Neural cell (in vitro differentiated cells): ENCODE measurements at regions not wholly inside any gene's neighbourhood (a gene's known extent, or its start where the extent isn't known, plus 50 kb on each side); places are given as distances from the start of the nearest gene placed in this dataset.

Experiments
- H2AFZ ChIP-seq: fragments of 200-600, 300-800 bp; sonication (generic), shearing (Covaris generic); 2 replicates; pipeline ENCODE4 v1.6.0; 2014; ENCODE audit warnings: low read depth, mild to moderate bottlenecking, antibody characterized with exemption, low read length, moderate library complexity
- H3F3A ChIP-seq: fragments of 200-600 bp; shearing (Covaris generic); 2 replicates; pipeline ENCODE4 v1.6.1; 2016; ENCODE audit warnings: mild to moderate bottlenecking, moderate library complexity, mixed read lengths, antibody characterized with exemption, low read length; ENCODE audit not compliant: insufficient read depth, poor library complexity, severe bottlenecking
- H3K27ac ChIP-seq: fragments of 200-600, 300-800 bp; sonication (generic), shearing (Covaris generic); 2 replicates; pipeline ENCODE4 v1.5.1; 2014; ENCODE audit warnings: mild to moderate bottlenecking, low read length, moderate library complexity
- H3K27me3 ChIP-seq: fragments of 300-800, 200-600 bp; sonication (generic), shearing (Covaris generic); 2 replicates; pipeline ENCODE4 v1.6.0; 2014; ENCODE audit warnings: mild to moderate bottlenecking, low read depth, low read length, moderate library complexity; ENCODE audit not compliant: insufficient read depth
- H3K36me3 ChIP-seq: fragments of 300-800, 200-600 bp; sonication (generic), shearing (Covaris generic); 2 replicates; pipeline ENCODE4 v1.5.1; 2014; ENCODE audit warnings: mild to moderate bottlenecking, antibody characterized with exemption, low read length, moderate library complexity; ENCODE audit not compliant: insufficient read depth
- H3K4me2 ChIP-seq: fragments of 300-800, 200-600 bp; sonication (generic), shearing (Covaris generic); 2 replicates; pipeline ENCODE4 v1.6.0; 2014; ENCODE audit warnings: mild to moderate bottlenecking, low read length
- H3K4me3 ChIP-seq: fragments of 300-800, 200-600 bp; sonication (generic), shearing (Covaris generic); 2 replicates; pipeline ENCODE4 v1.5.1; 2014; ENCODE audit warnings: mild to moderate bottlenecking, low read length, moderate library complexity
- H3K79me2 ChIP-seq: fragments of 200-600 bp; shearing (Covaris generic); replicated peaks from 2 replicates; pipeline ENCODE4 v1.6.0; 2014; ENCODE audit warnings: mild to moderate bottlenecking, low read length, moderate library complexity; ENCODE audit not compliant: insufficient read depth
- H3K9ac ChIP-seq: fragments of 300-800, 200-600 bp; sonication (generic), shearing (Covaris generic); 2 replicates; pipeline ENCODE4 v1.6.1; 2016; ENCODE audit warnings: mild to moderate bottlenecking, low read length, mixed read lengths
- H3K9me2 ChIP-seq: fragments of 200-600 bp; shearing (Covaris generic); 2 replicates; pipeline ENCODE4 v1.6.1; 2016; ENCODE audit warnings: mild to moderate bottlenecking, low read length, mixed read lengths; ENCODE audit not compliant: insufficient read depth
- H3K9me3 ChIP-seq: fragments of 200-600, 300-800 bp; sonication (generic), shearing (Covaris generic); 2 replicates; pipeline ENCODE4 v1.6.1; 2016; ENCODE audit warnings: mild to moderate bottlenecking, mixed run types, low read length, moderate library complexity, mixed read lengths
- H4K20me1 ChIP-seq: fragments of 200-600 bp; shearing (Covaris generic); 2 replicates; pipeline ENCODE4 v1.6.1; 2016; ENCODE audit warnings: mild to moderate bottlenecking, mixed run types; ENCODE audit not compliant: insufficient read depth
- CTCF ChIP-seq: fragments of 450-650 bp; IDR thresholded peaks from 2 replicates; pipeline ENCODE4 v1.5.1; 2014; ENCODE audit warnings: antibody characterized with exemption, mild to moderate bottlenecking, moderate library complexity; ENCODE audit not compliant: poor library complexity, severe bottlenecking
- EP300 ChIP-seq: fragments of 450-650 bp; conservative IDR thresholded peaks from 2 replicates; pipeline ENCODE4 v1.6.1; 2014; ENCODE audit warnings: antibody characterized with exemption, mild to moderate bottlenecking, moderate library complexity; ENCODE audit not compliant: poor library complexity, severe bottlenecking
- EZH2 ChIP-seq: fragments of 200-600, 300-800 bp; shearing (Covaris generic), sonication (generic); IDR thresholded peaks from 2 replicates; pipeline ENCODE4 v1.6.1; 2014; ENCODE audit warnings: antibody characterized with exemption, low read length, borderline replicate concordance, mild to moderate bottlenecking; ENCODE audit not compliant: insufficient read depth, poor library complexity, severe bottlenecking
- MXI1 ChIP-seq: fragments of 450-650 bp; conservative IDR thresholded peaks from 2 replicates; pipeline ENCODE4 v1.6.1; 2014; ENCODE audit warnings: antibody characterized with exemption, mild to moderate bottlenecking; ENCODE audit not compliant: poor library complexity, severe bottlenecking
- POLR2AphosphoS5 ChIP-seq: IDR thresholded peaks from 2 replicates; pipeline ENCODE4 v1.6.1; 2012
- RAD21 ChIP-seq: fragments of 450-650 bp; conservative IDR thresholded peaks from 2 replicates; pipeline ENCODE4 v1.6.1; 2014; ENCODE audit warnings: antibody characterized with exemption, mild to moderate bottlenecking, moderate library complexity
- REST ChIP-seq: IDR thresholded peaks from 2 replicates; pipeline ENCODE4 v1.6.1; 2012; ENCODE audit warnings: borderline replicate concordance
- SMC3 ChIP-seq: fragments of 450-650 bp; conservative IDR thresholded peaks from 2 replicates; pipeline ENCODE4 v1.6.1; 2014; ENCODE audit warnings: antibody characterized with exemption, mild to moderate bottlenecking, moderate library complexity; ENCODE audit not compliant: poor library complexity
- TAF1 ChIP-seq: IDR thresholded peaks from 2 replicates; pipeline ENCODE4 v1.6.1; 2012; ENCODE audit warnings: low read depth

DNA sequence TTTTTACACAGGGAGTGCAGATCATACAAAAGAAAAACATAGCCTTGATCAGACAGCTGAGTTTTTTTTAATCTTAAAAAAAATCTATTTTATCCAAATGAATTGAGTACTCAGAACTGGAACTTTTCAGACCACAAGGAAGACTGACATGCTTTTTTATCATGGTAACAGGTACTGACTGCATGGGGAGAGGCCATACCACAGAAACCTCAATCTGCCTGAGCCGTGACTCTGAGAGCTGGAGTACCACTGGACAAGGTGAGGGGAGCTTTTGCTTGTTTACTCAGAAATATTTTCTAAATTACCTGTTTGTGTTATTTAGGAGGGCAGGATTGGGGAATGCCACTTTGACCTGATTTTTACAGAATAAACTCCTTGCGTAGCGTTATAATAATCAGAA lies 143.9 kb downstream of the ALX1 start:
- Histone ChIP-seq H3K4me3 (no peak overlapping the region), H3F3A (no peaks in the 10 kb centered on the region), H3K27me3 (no peaks in the 10 kb centered on the region), H3K9ac (no peak overlapping the region), H4K20me1 (no peaks in the 10 kb centered on the region), H3K27ac (no peak overlapping the region), H3K79me2 (no peaks in the 10 kb centered on the region), H3K36me3 (no peaks in the 10 kb centered on the region), H3K4me2 (no peak overlapping the region), H3K9me3 (no peaks in the 10 kb centered on the region), H2AFZ (no peak overlapping the region), H3K9me2 (no peaks in the 10 kb centered on the region)
- TF ChIP-seq RAD21 (no peak), MXI1 (no peak), EZH2 (no peak), TAF1 (no peak), SMC3 (no peak), CTCF (no peak), REST (no peak), EP300 (no peak), POLR2AphosphoS5 (no peak)

- Histone ChIP-seq H3K4me2 (no peak overlapping the region), H3K79me2 (no peaks in the 10 kb centered on the region), H3K36me3 (no peaks in the 10 kb centered on the region), H3K27me3 (no peaks in the 10 kb centered on the region), H3K9me2 (no peaks in the 10 kb centered on the region), H4K20me1 (no peaks in the 10 kb centered on the region), H2AFZ (no peak overlapping the region), H3K4me3 (no peak overlapping the region), H3K9me3 (no peaks in the 10 kb centered on the region), H3K27ac (no peak overlapping the region), H3K9ac (no peak overlapping the region), H3F3A (no peaks in the 10 kb centered on the region)
- peak; percentile 37 for TF ChIP-seq RAD21
- no peak for TF ChIP-seq EZH2
- peak; percentile 41 for TF ChIP-seq CTCF
- TF ChIP-seq POLR2AphosphoS5, result no peak
Measured at GRCh38 chr12:85424581-85425348, 144.7 kb downstream of the ALX1 start.
